Gastroesophageal sphincter (tissue), 4 donors: ENCODE measurements at regions not wholly inside any gene's neighbourhood (a gene's known extent, or its start where the extent isn't known, plus 50 kb on each side); places are given as distances from the start of the nearest gene placed in this dataset.

Experiments used
- ATAC-seq: fragments of 150-250 bp; one replicate; pipeline ENCODE4 v1.9.1; 2016; ENCODE audit warnings: mild to moderate bottlenecking, moderate library complexity
- H3K27ac ChIP-seq, 4 donors: fragments of 200-600 bp; sonication (generic) in 3 of 4; 1 replicate in 3 of 4; 2 replicates in 1 of 4; pipeline ENCODE4 v1.5.1; 2016 to 2019
- H3K27me3 ChIP-seq: fragments of 200-600 bp; sonication (generic); one replicate; pipeline ENCODE4 v1.5.1; 2019
- H3K36me3 ChIP-seq, 2 donors: fragments of 200-600 bp; sonication (generic); one replicate each; pipeline ENCODE4 v1.5.1; 2019; ENCODE audit warnings: control low read depth in 1 of 2
- H3K4me1 ChIP-seq, 3 donors: fragments of 200-600 bp; sonication (generic); 1 replicate in 2 of 3; 2 replicates in 1 of 3; pipeline ENCODE4 v1.5.1; 2016 to 2019; ENCODE audit warnings: control low read depth in 2 of 3
- H3K4me3 ChIP-seq, 2 donors: fragments of 200-600 bp; sonication (generic); one replicate each; pipeline ENCODE4 v1.5.1; 2019; ENCODE audit warnings: mild to moderate bottlenecking in 1 of 2, moderate library complexity in 1 of 2
- H3K9me3 ChIP-seq, 3 donors: fragments of 200-600 bp; sonication (generic); one replicate each; pipeline ENCODE4 v1.5.1; 2017 to 2019; ENCODE audit warnings: control low read depth in 2 of 3
- CTCF ChIP-seq, 4 experiments: fragments of 200-600 bp in 2 of 4; fragments of 450-650 bp in 2 of 4; sonication (generic) in 1 of 4; IDR thresholded peaks; one replicate each; pipeline ENCODE4 v1.5.1; 2017 to 2019; ENCODE audit warnings: antibody characterized with exemption in 4 of 4, mild to moderate bottlenecking in 2 of 4, moderate library complexity in 2 of 4
- EP300 ChIP-seq: sonication (generic); formaldehyde crosslinking; IDR thresholded peaks from one replicate; pipeline ENCODE4 v1.6.1; 2017; ENCODE audit warnings: antibody characterized with exemption, mild to moderate bottlenecking
- POLR2A ChIP-seq, 2 donors: fragments of 450-650 bp; IDR thresholded peaks; one replicate each; pipeline ENCODE4 v1.6.1; 2017; ENCODE audit warnings: antibody characterized with exemption in 2 of 2, mild to moderate bottlenecking in 2 of 2, moderate library complexity in 1 of 2
- POLR2AphosphoS5 ChIP-seq: sonication (generic); formaldehyde crosslinking; IDR thresholded peaks from one replicate; pipeline ENCODE4 v1.6.1; 2017; ENCODE audit warnings: antibody characterized with exemption
- WGBS, 2 donors: methylation state at CpG; one replicate each; pipeline ENCODE4 v1.1.5; 2018; ENCODE audit warnings: low coverage in 1 of 2; 5-methylcytosine and 5-hydroxymethylcytosine counted together

GRCh38 chr6:117130125-117130524 lies 135.2 kb upstream of the VGLL2 start:
- 60 to 85% methylated on average over 2 of the region's 2 CpGs for WGBS, 2 donors
- no peaks in the 10 kb centered on the region for H3K9me3 ChIP-seq
- H3K36me3 ChIP-seq: no peaks in the 10 kb centered on the region
- no peak overlapping the region for H3K27ac ChIP-seq
- ATAC-seq: no peak
- H3K4me3 ChIP-seq: no peak overlapping the region
- H3K4me1 ChIP-seq: no peaks in the 10 kb centered on the region
- H3K27me3 ChIP-seq: no peaks in the 10 kb centered on the region
- TF ChIP-seq POLR2A (IDR thresholded peaks at IDR 0.05): no peak
- TF ChIP-seq EP300: no peak
- no peak for TF ChIP-seq CTCF (IDR thresholded peaks at IDR 0.05)
- TF ChIP-seq POLR2AphosphoS5: no peak

GRCh38 chr6:117136702-117137101 lies 128.7 kb upstream of the VGLL2 start:
- WGBS, 2 donors: 40 to 100% methylated on average over 1 of the region's 1 CpG
- no peak overlapping the region for H3K4me3 ChIP-seq
- no peaks in the 10 kb centered on the region for H3K9me3 ChIP-seq
- TF ChIP-seq POLR2AphosphoS5 (no peak), EP300 (no peak), CTCF (IDR thresholded peaks at IDR 0.05) (no peak), POLR2A (IDR thresholded peaks at IDR 0.05) (no peak)
- H3K27ac ChIP-seq: no peak overlapping the region
- peaks cover 0 to 11% (median 0%) of the 10 kb centered on the region in 3 donors for H3K4me1 ChIP-seq
- H3K27me3 ChIP-seq: no peaks in the 10 kb centered on the region
- ATAC-seq: no peak
- no peaks in the 10 kb centered on the region for H3K36me3 ChIP-seq

- Histone ChIP-seq H3K4me3 (no peak overlapping the region), H3K27ac (no peak overlapping the region), H3K27me3 (no peaks in the 10 kb centered on the region), H3K36me3 (no peaks in the 10 kb centered on the region), H3K4me1 (peaks cover 0 to 11% (median 0%) of the 10 kb centered on the region in 3 donors), H3K9me3 (no peaks in the 10 kb centered on the region)
- TF ChIP-seq CTCF (IDR thresholded peaks at IDR 0.05) (no peak), EP300 (no peak), POLR2AphosphoS5 (no peak), POLR2A (IDR thresholded peaks at IDR 0.05) (no peak)
- 94 to 100% methylated on average over 2 to 4 of the region's 4 CpGs for WGBS, 2 donors
- ATAC-seq: no peak
Measured at GRCh38 chr6:117137711-117138110, 127.6 kb upstream of the VGLL2 start.

- Histone ChIP-seq H3K4me1 (peaks cover 0 to 11% (median 0%) of the 10 kb centered on the region in 3 donors), H3K27me3 (no peaks in the 10 kb centered on the region), H3K9me3 (no peaks in the 10 kb centered on the region), H3K4me3 (no peak overlapping the region), H3K27ac (no peak overlapping the region), H3K36me3 (no peaks in the 10 kb centered on the region)
- WGBS, 2 donors: 78 to 82% methylated on average over 2 of the region's 2 CpGs
- ATAC-seq: no peak
- TF ChIP-seq CTCF (IDR thresholded peaks at IDR 0.05) (no peak), POLR2AphosphoS5 (no peak), EP300 (no peak), POLR2A (IDR thresholded peaks at IDR 0.05) (no peak)
Measured at GRCh38 chr6:117138425-117138824, 126.9 kb upstream of the VGLL2 start.

GRCh38 chr6:117138920-117139319 lies 126.4 kb upstream of the VGLL2 start:
- H3K4me1 ChIP-seq: peaks cover 0 to 11% (median 0%) of the 10 kb centered on the region in 3 donors
- no peaks in the 10 kb centered on the region for H3K36me3 ChIP-seq
- no peak for ATAC-seq
- no peak overlapping the region for H3K4me3 ChIP-seq
- H3K9me3 ChIP-seq: no peaks in the 10 kb centered on the region
- H3K27me3 ChIP-seq: no peaks in the 10 kb centered on the region
- no peak overlapping the region for H3K27ac ChIP-seq
- no peak for TF ChIP-seq EP300
- TF ChIP-seq POLR2AphosphoS5: no peak
- TF ChIP-seq POLR2A (IDR thresholded peaks at IDR 0.05): no peak
- no peak for TF ChIP-seq CTCF (IDR thresholded peaks at IDR 0.05)
